HL-60 (cell line): ENCODE measurements at regions not wholly inside any gene's neighbourhood (a gene's known extent, or its start where the extent isn't known, plus 50 kb on each side); places are given as distances from the start of the nearest gene placed in this dataset.

Source experiments
- DNase-seq, 2 experiments: peaks; one replicate each; pipeline ENCODE4 v3.0.0-alpha.2; 2010 to 2020; ENCODE audit warnings: low read depth in 1 of 2, low spot score in 1 of 2
- H3K27ac ChIP-seq: fragments of 250-450 bp; sonication (Bioruptor Pico); replicated peaks from 2 replicates; pipeline ENCODE4 v1.5.1; 2020; ENCODE audit warnings: mild to moderate bottlenecking, moderate library complexity
- H3K27me3 ChIP-seq: fragments of 250-450 bp; sonication (Bioruptor Pico); 2 replicates; pipeline ENCODE4 v1.5.1; 2021; ENCODE audit warnings: mild to moderate bottlenecking, moderate library complexity; ENCODE audit not compliant: insufficient read depth, poor library complexity, severe bottlenecking
- H3K4me3 ChIP-seq: replicated peaks from 2 replicates; pipeline ENCODE4 v1.5.1; 2011; ENCODE audit warnings: mild to moderate bottlenecking, control low read depth, low read length; ENCODE audit not compliant: insufficient read depth
- CTCF ChIP-seq: IDR thresholded peaks from one replicate; pipeline ENCODE4 v1.5.1; 2011; ENCODE audit warnings: low read length, control low read depth, inconsistent platforms; ENCODE audit not compliant: insufficient read depth
- GABPA ChIP-seq: IDR thresholded peaks from 2 replicates; pipeline ENCODE4 v1.6.1; 2012; ENCODE audit warnings: low read depth
- POLR2AphosphoS5 ChIP-seq: IDR thresholded peaks from 2 replicates; pipeline ENCODE4 v1.6.1; 2012; ENCODE audit warnings: low read depth
- REST ChIP-seq: IDR thresholded peaks from 2 replicates; pipeline ENCODE4 v1.6.1; 2012; ENCODE audit warnings: low read depth; ENCODE audit not compliant: insufficient replicate concordance
- SPI1 ChIP-seq: IDR thresholded peaks from 2 replicates; pipeline ENCODE4 v1.6.1; 2012; ENCODE audit warnings: low read depth, mild to moderate bottlenecking, borderline replicate concordance

DNA sequence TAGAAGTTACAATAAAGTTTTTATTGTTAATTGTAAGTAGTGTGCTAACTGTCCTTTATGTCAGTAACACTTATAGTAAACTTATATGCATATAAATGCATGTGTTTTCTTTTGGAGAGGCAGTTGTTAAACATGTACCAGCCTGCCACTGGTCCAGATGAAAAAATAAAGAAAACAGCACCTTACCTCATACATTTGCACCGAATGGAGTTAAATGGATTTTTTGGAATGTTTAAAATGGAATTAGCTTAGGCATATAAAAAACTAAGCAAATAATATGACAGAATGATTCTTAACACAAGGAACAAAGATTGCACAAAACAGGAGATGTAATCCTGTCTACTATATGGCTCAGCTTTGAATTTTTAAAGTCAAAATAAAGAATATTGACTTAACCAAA lies 50.2 kb upstream of the ALDH1A3 start:
- no peak for DNase-seq
- TF ChIP-seq CTCF (no peak), GABPA (no peak), POLR2AphosphoS5 (no peak), REST (no peak), SPI1 (no peak)
- H3K4me3 ChIP-seq, result no peak overlapping the region

More for the DNA sequence above, 50.2 kb upstream of the ALDH1A3 start:
- Histone ChIP-seq H3K27me3 (no peaks in the 10 kb centered on the region), H3K27ac (no peak overlapping the region)
